H1 (cell line): ENCODE measurements at regions not wholly inside any gene's neighbourhood (a gene's known extent, or its start where the extent isn't known, plus 50 kb on each side); places are given as distances from the start of the nearest gene placed in this dataset.

Experiments used
- CTCF ChIA-PET: fragments of 300-600 bp; sonication (Branson Sonifier 250); formaldehyde crosslinking; loops from one replicate; lab custom pipeline; 2021; ENCODE audit not compliant: partially characterized antibody; lab: Charles Lee
- POLR2A ChIA-PET: fragments of 300-600 bp; sonication (Branson Sonifier 250); formaldehyde crosslinking; loops from one replicate; lab custom pipeline; 2021; ENCODE audit warnings: inconsistent platforms; ENCODE audit not compliant: partially characterized antibody; lab: Charles Lee
- DNase-seq, 2 experiments: peaks; one replicate each; pipeline versions ENCODE4 v3.0.0 to v3.0.0-alpha.2; 2010 to 2022; ENCODE audit warnings: low spot score in 2 of 2, low read depth in 1 of 2, mixed read lengths in 1 of 2
- FAIRE-seq: peaks from 2 replicates; lab custom pipeline; 2011; peaks lifted over from hg19 to GRCh38; lab: Jason Lieb, UNC
- H2AFZ ChIP-seq: 2 replicates; pipeline ENCODE4 v1.8.1; 2012; ENCODE audit warnings: low read length, inconsistent platforms
- H2AK5ac ChIP-seq: 2 replicates; pipeline ENCODE4 v1.6.1; 2013; ENCODE audit warnings: low read depth, low read length
- H2BK120ac ChIP-seq: replicated peaks from 2 replicates; pipeline ENCODE3; 2013; ENCODE audit warnings: low read depth, low read length, inconsistent platforms
- H2BK12ac ChIP-seq: 2 replicates; pipeline ENCODE4 v1.6.1; 2013; ENCODE audit warnings: low read depth, low read length
- H2BK15ac ChIP-seq: 2 replicates; pipeline ENCODE4 v1.6.1; 2013; ENCODE audit warnings: low read length
- H2BK20ac ChIP-seq: 2 replicates; pipeline ENCODE4 v1.6.1; 2013; ENCODE audit warnings: low read length
- H2BK5ac ChIP-seq: 2 replicates; pipeline ENCODE4 v1.6.1; 2013; ENCODE audit warnings: low read depth, low read length
- H3K14ac ChIP-seq: 2 replicates; pipeline ENCODE4 v1.6.1; 2013; ENCODE audit warnings: inconsistent platforms; ENCODE audit not compliant: insufficient read length
- H3K18ac ChIP-seq: 2 replicates; pipeline ENCODE4 v1.6.1; 2013; ENCODE audit warnings: low read length; ENCODE audit errors: extremely low read depth
- H3K23ac ChIP-seq: 2 replicates; pipeline ENCODE4 v1.6.1; 2013; ENCODE audit warnings: inconsistent platforms; ENCODE audit not compliant: insufficient read length
- H3K23me2 ChIP-seq: 2 replicates; pipeline ENCODE4 v1.6.1; 2013; ENCODE audit warnings: low read depth, low read length
- H3K27ac ChIP-seq: 2 replicates; pipeline ENCODE4 v1.6.1; 2011; ENCODE audit warnings: low read depth, low read length, inconsistent platforms
- H3K27me3 ChIP-seq, 4 experiments: replicated peaks in 1 of 4; 1 replicate in 1 of 4; 2 replicates in 3 of 4; pipeline versions ENCODE4 v1.6.1 to v1.8.1; 2011 to 2013; ENCODE audit warnings: low read length in 3 of 4, mild to moderate bottlenecking in 3 of 4, inconsistent platforms in 2 of 4, mixed read lengths in 2 of 4, moderate library complexity in 1 of 4; ENCODE audit not compliant: control insufficient read depth in 3 of 4, insufficient read depth in 3 of 4; ENCODE audit errors: extremely low read depth in 1 of 4
- H3K36me3 ChIP-seq, 4 experiments: 2 replicates each; pipeline versions ENCODE4 v1.6.1 to v1.8.1; 2011 to 2013; ENCODE audit warnings: mild to moderate bottlenecking in 4 of 4, low read length in 3 of 4, moderate library complexity in 2 of 4, control low read depth in 1 of 4, inconsistent platforms in 1 of 4; ENCODE audit not compliant: insufficient read depth in 4 of 4, control insufficient read depth in 2 of 4
- H3K4ac ChIP-seq: replicated peaks from 2 replicates; pipeline ENCODE3; 2013; ENCODE audit warnings: low read length, low read depth, mixed read lengths, inconsistent platforms; ENCODE audit not compliant: insufficient read length
- H3K4me1 ChIP-seq, 4 experiments: replicated peaks in 1 of 4; 1 replicate in 1 of 4; 2 replicates in 3 of 4; pipeline versions ENCODE4 v1.6.1 to v1.8.1; 2011 to 2013; ENCODE audit warnings: low read length in 3 of 4, inconsistent platforms in 2 of 4, mixed read lengths in 1 of 4; ENCODE audit not compliant: insufficient read depth in 4 of 4, control insufficient read depth in 3 of 4
- H3K4me2 ChIP-seq, 2 experiments: 2 replicates each; pipeline versions ENCODE4 v1.6.1 to v1.8.1; 2011 to 2013; ENCODE audit warnings: low read depth in 2 of 2, low read length in 2 of 2, control low read depth in 1 of 2, inconsistent platforms in 1 of 2, mild to moderate bottlenecking in 1 of 2; ENCODE audit not compliant: insufficient read depth in 1 of 2
- H3K4me3 ChIP-seq, 4 experiments: fragments of 200-600, 300-600 bp in 1 of 4; sonication (generic), shearing (Covaris generic), sonication (Bioruptor Twin) in 1 of 4; 2 replicates each; pipeline versions ENCODE4 v1.5.1 to v1.8.1; 2011 to 2016; ENCODE audit warnings: low read length in 4 of 4, low read depth in 3 of 4, control low read depth in 2 of 4, inconsistent platforms in 2 of 4, mild to moderate bottlenecking in 2 of 4, mixed read lengths in 1 of 4, moderate library complexity in 1 of 4; ENCODE audit not compliant: insufficient read depth in 2 of 4; ENCODE audit errors: extremely low read depth in 1 of 4
- H3K56ac ChIP-seq: replicated peaks from 2 replicates; pipeline ENCODE3; 2013; ENCODE audit warnings: low read depth, mild to moderate bottlenecking, mixed read lengths, low read length, inconsistent platforms; ENCODE audit not compliant: insufficient read length
- H3K79me1 ChIP-seq: 2 replicates; pipeline ENCODE4 v1.6.1; 2013; ENCODE audit warnings: low read depth, low read length, control low read depth
- H3K79me2 ChIP-seq, 2 experiments: 2 replicates each; pipeline versions ENCODE4 v1.6.1 to v1.8.1; 2012 to 2013; ENCODE audit warnings: low read length in 2 of 2, mild to moderate bottlenecking in 2 of 2, inconsistent platforms in 1 of 2; ENCODE audit not compliant: insufficient read depth in 2 of 2, control insufficient read depth in 1 of 2
- H3K9ac ChIP-seq, 4 experiments: replicated peaks in 1 of 4; 1 replicate in 1 of 4; 2 replicates in 3 of 4; pipeline versions ENCODE4 v1.6.1 to v1.8.1; 2011 to 2013; ENCODE audit warnings: low read depth in 3 of 4, low read length in 3 of 4, control low read depth in 2 of 4, mild to moderate bottlenecking in 2 of 4, moderate library complexity in 2 of 4, inconsistent platforms in 1 of 4; ENCODE audit errors: extremely low read depth in 1 of 4
- H3K9me3 ChIP-seq, 2 experiments: 2 replicates each; pipeline versions ENCODE4 v1.6.1 to v1.8.1; 2012 to 2013; ENCODE audit warnings: mild to moderate bottlenecking in 2 of 2, moderate library complexity in 2 of 2, control low read depth in 1 of 2, inconsistent platforms in 1 of 2, low read depth in 1 of 2, low read length in 1 of 2, mixed read lengths in 1 of 2; ENCODE audit not compliant: insufficient read depth in 2 of 2
- H4K20me1 ChIP-seq, 2 experiments: replicated peaks in 1 of 2; 2 replicates each; pipeline versions ENCODE3 to v1.8.1; 2011 to 2013; ENCODE audit warnings: inconsistent platforms in 2 of 2, low read length in 2 of 2, mild to moderate bottlenecking in 1 of 2; ENCODE audit not compliant: insufficient read depth in 2 of 2, control insufficient read depth in 1 of 2
- H4K5ac ChIP-seq: 2 replicates; pipeline ENCODE4 v1.6.1; 2013; ENCODE audit warnings: low read length, low read depth, mixed read lengths, inconsistent platforms; ENCODE audit not compliant: insufficient read length
- H4K8ac ChIP-seq: 2 replicates; pipeline ENCODE4 v1.8.0; 2013; ENCODE audit warnings: mild to moderate bottlenecking, moderate library complexity, low read length, inconsistent platforms; ENCODE audit not compliant: insufficient read depth; ENCODE audit errors: extremely low read depth
- H4K91ac ChIP-seq: replicated peaks from 2 replicates; pipeline ENCODE3; 2013; ENCODE audit warnings: low read length, mixed read lengths, inconsistent platforms; ENCODE audit not compliant: insufficient read length
- ATF3 ChIP-seq: IDR thresholded peaks from 2 replicates; pipeline ENCODE4 v1.6.1; 2011; ENCODE audit warnings: low read depth, mild to moderate bottlenecking, low read length; ENCODE audit not compliant: insufficient read depth
- BACH1 ChIP-seq: IDR thresholded peaks from 2 replicates; pipeline ENCODE4 v1.6.1; 2012; ENCODE audit warnings: low read length, improper control_type of control experiment
- BCL11A ChIP-seq, 2 experiments: IDR thresholded peaks; one replicate each; pipeline ENCODE4 v1.6.1; 2011; ENCODE audit warnings: low read depth in 2 of 2, low read length in 2 of 2, mild to moderate bottlenecking in 2 of 2
- KDM4A ChIP-seq: IDR thresholded peaks from one replicate; pipeline ENCODE4 v1.7.1; 2012; ENCODE audit warnings: low read depth, mild to moderate bottlenecking, moderate library complexity, low read length, inconsistent platforms; ENCODE audit not compliant: severe bottlenecking
- KDM5A ChIP-seq: fragments of 200-600 bp; IDR thresholded peaks from 2 replicates; pipeline ENCODE4 v1.7.1; 2012; ENCODE audit warnings: mild to moderate bottlenecking, low read length, inconsistent platforms, mixed read lengths
- MAX ChIP-seq: IDR thresholded peaks from 2 replicates; pipeline ENCODE4 v1.6.1; 2012; ENCODE audit warnings: inconsistent platforms
- POLR2A ChIP-seq, 2 experiments: IDR thresholded peaks; 1 replicate in 1 of 2; 2 replicates in 1 of 2; pipeline ENCODE4 v1.6.1; 2011; ENCODE audit warnings: low read depth in 2 of 2, low read length in 2 of 2, mild to moderate bottlenecking in 2 of 2; ENCODE audit errors: control extremely low read depth in 1 of 2
- RAD21 ChIP-seq, 2 experiments: IDR thresholded peaks in 1 of 2; conservative IDR thresholded peaks in 1 of 2; 2 replicates each; pipeline ENCODE4 v1.6.1; 2011; ENCODE audit warnings: low read depth in 2 of 2, low read length in 2 of 2, improper control_type of control experiment in 1 of 2, inconsistent platforms in 1 of 2, mild to moderate bottlenecking in 1 of 2, moderate library complexity in 1 of 2
- RFX5 ChIP-seq: IDR thresholded peaks from 2 replicates; pipeline ENCODE4 v1.6.1; 2011; ENCODE audit warnings: low read depth, low read length, improper control_type of control experiment, borderline replicate concordance
- SP2 ChIP-seq: IDR thresholded peaks from 2 replicates; pipeline ENCODE4 v1.6.1; 2012; ENCODE audit warnings: mild to moderate bottlenecking, low read length, inconsistent platforms
- SRF ChIP-seq: IDR thresholded peaks from 2 replicates; pipeline ENCODE4 v1.6.1; 2011; ENCODE audit warnings: mild to moderate bottlenecking, low read depth, low read length, moderate library complexity
- TAF7 ChIP-seq: optimal IDR thresholded peaks from 2 replicates; pipeline ENCODE3; 2011; ENCODE audit warnings: low read depth, mild to moderate bottlenecking, inconsistent platforms, low read length, moderate library complexity, borderline replicate concordance
- TCF12 ChIP-seq: IDR thresholded peaks from 2 replicates; pipeline ENCODE4 v1.6.1; 2011; ENCODE audit warnings: low read depth, mild to moderate bottlenecking, low read length
- WGBS, 2 experiments: shearing (Covaris generic) in 1 of 2; methylation state at CpG; one replicate each; pipeline versions ENCODE4 v1.1.6 to v1.1.7; 2013 to 2015; ENCODE audit warnings: low lambda C conversion rate in 2 of 2, mixed read lengths in 2 of 2, inconsistent platforms in 1 of 2, low coverage in 1 of 2, missing lambda C conversion rate in 1 of 2; ENCODE audit not compliant: insufficient replicate concordance in 2 of 2, insufficient coverage in 1 of 2, insufficient read length in 1 of 2; ENCODE audit errors: extremely low coverage in 1 of 2, missing lambda C conversion rate in 1 of 2; 5-methylcytosine and 5-hydroxymethylcytosine counted together

- no peaks in the 10 kb centered on the region for H3K79me2 ChIP-seq
- H3K4me3 ChIP-seq: no peak overlapping the region
- H2BK120ac ChIP-seq: no peak overlapping the region
- H2BK5ac ChIP-seq: no peak overlapping the region
- TF ChIP-seq MAX (no peak), RAD21 (IDR thresholded peaks at IDR 0.05 in 1 of 2, conservative IDR thresholded peaks at IDR 0.05 in 1 of 2; ENCODE audit: low read depth in 2 of 2, low read length in 2 of 2) (no peak), BACH1 (no peak), KDM4A (no peak), TCF12 (no peak), TAF7 (no peak), SRF (no peak), SP2 (no peak), RFX5 (no peak), ATF3 (no peak), BCL11A (IDR thresholded peaks at IDR 0.05; ENCODE audit: low read depth in 2 of 2, low read length in 2 of 2) (no peak), POLR2A (IDR thresholded peaks at IDR 0.05; ENCODE audit: control extremely low read depth in 1 of 2, low read depth in 2 of 2, low read length in 2 of 2) (no peak), KDM5A (no peak)
- H3K79me1 ChIP-seq: no peaks in the 10 kb centered on the region
- H3K36me3 ChIP-seq: peaks cover 0 to 39% (median 1%) of the 10 kb centered on the region in 4 experiments; a peak in 1 of 8 replicates
- no peak overlapping the region for H4K91ac ChIP-seq
- no peaks in the 10 kb centered on the region for H3K27me3 ChIP-seq
- H3K4me1 ChIP-seq: no peaks in the 10 kb centered on the region
- H2AK5ac ChIP-seq: no peak overlapping the region
- WGBS, 2 experiments: 96% methylated on average over 1 of the region's 1 CpG; no CpG with 5 or more reads in 1 of the 2 experiments
- no peaks in the 10 kb centered on the region for H4K20me1 ChIP-seq
- no peak overlapping the region for H2BK20ac ChIP-seq
- H4K5ac ChIP-seq: no peak overlapping the region
- no peak for FAIRE-seq
- CTCF ChIA-PET: interaction anchor here (1.0 kb wide), 1 partner anchor 143 kb away, joined by 6 read pairs; no protein-coding TSS in a partner anchor
- no peak overlapping the region for H3K9ac ChIP-seq
- H3K23me2 ChIP-seq: no peaks in the 10 kb centered on the region
- no peak overlapping the region for H3K56ac ChIP-seq
- no peak overlapping the region for H2AFZ ChIP-seq
- no peak overlapping the region for H3K27ac ChIP-seq
- POLR2A ChIA-PET: no interaction called here
- peaks cover 0 to 10% of the 10 kb centered on the region in 2 experiments; a peak in 2 of 4 replicates for H3K9me3 ChIP-seq
- no peak overlapping the region for H2BK15ac ChIP-seq
- no peak overlapping the region for H3K18ac ChIP-seq
- no peak for DNase-seq
- no peak overlapping the region for H2BK12ac ChIP-seq
- no peak overlapping the region for H3K4ac ChIP-seq
- H3K4me2 ChIP-seq: no peak overlapping the region
- H3K23ac ChIP-seq: no peak overlapping the region
- no peak overlapping the region for H3K14ac ChIP-seq
- no peak overlapping the region for H4K8ac ChIP-seq
These were observed 242.8 kb downstream of the RASEF start for GRCh38 chr9:82820186-82820585.
